Subcutaneous abdominal adipose tissue (tissue), 5 donors: ENCODE measurements at regions not wholly inside any gene's neighbourhood (a gene's known extent, or its start where the extent isn't known, plus 50 kb on each side); places are given as distances from the start of the nearest gene placed in this dataset.

Experiments
- H3K27ac ChIP-seq: one replicate; pipeline ENCODE4 v1.7.0; 2013; ENCODE audit warnings: low read depth, mild to moderate bottlenecking, inconsistent platforms, low read length, moderate library complexity
- H3K27me3 ChIP-seq, 5 donors: one replicate each; pipeline ENCODE4 v1.7.0; 2013; ENCODE audit warnings: low read length in 5 of 5, inconsistent platforms in 1 of 5; ENCODE audit not compliant: control insufficient read depth in 5 of 5, insufficient read depth in 4 of 5
- H3K36me3 ChIP-seq, 5 donors: one replicate each; pipeline ENCODE4 v1.7.0; 2013; ENCODE audit warnings: low read length in 5 of 5; ENCODE audit not compliant: control insufficient read depth in 5 of 5, insufficient read depth in 5 of 5
- H3K4me1 ChIP-seq, 5 donors: one replicate each; pipeline ENCODE4 v1.7.0; 2013; ENCODE audit warnings: low read length in 5 of 5, mild to moderate bottlenecking in 3 of 5, moderate library complexity in 1 of 5; ENCODE audit not compliant: control insufficient read depth in 5 of 5, insufficient read depth in 5 of 5
- H3K4me3 ChIP-seq, 5 donors: one replicate each; pipeline ENCODE4 v1.7.0; 2013; ENCODE audit warnings: low read length in 5 of 5, low read depth in 1 of 5
- H3K9ac ChIP-seq, 5 donors: one replicate each; pipeline ENCODE4 v1.7.0; 2013; ENCODE audit warnings: low read length in 5 of 5, mild to moderate bottlenecking in 4 of 5, moderate library complexity in 3 of 5
- H3K9me3 ChIP-seq, 5 donors: one replicate each; pipeline ENCODE4 v1.7.0; 2013; ENCODE audit warnings: low read length in 5 of 5; ENCODE audit not compliant: control insufficient read depth in 5 of 5
- donor health status: healthy.
- donor health status: healthy.
- donor health status: healthy.
- donor health status: healthy.
- donor health status: healthy.

- Histone ChIP-seq H3K4me3 (no peak overlapping the region), H3K27me3 (no peaks in the 10 kb centered on the region), H3K4me1 (no peaks in the 10 kb centered on the region), H3K36me3 (no peaks in the 10 kb centered on the region), H3K9ac (no peak overlapping the region), H3K27ac (no peak overlapping the region), H3K9me3 (no peaks in the 10 kb centered on the region)
Measured at GRCh38 chr4:43089730-43090129, 197.2 kb downstream of the GRXCR1 start.

- no peaks in the 10 kb centered on the region for H3K36me3 ChIP-seq
- H3K9ac ChIP-seq = no peak overlapping the region
- no peak overlapping the region for H3K4me3 ChIP-seq
- no peak overlapping the region for H3K27ac ChIP-seq
- no peaks in the 10 kb centered on the region for H3K27me3 ChIP-seq
- no peaks in the 10 kb centered on the region for H3K9me3 ChIP-seq
- no peaks in the 10 kb centered on the region for H3K4me1 ChIP-seq
Measured at GRCh38 chr4:43103048-43103447, 210.5 kb downstream of the GRXCR1 start.

GRCh38 chr4:43112139-43112538, 219.6 kb downstream of the GRXCR1 start:
- H3K27me3 ChIP-seq = no peaks in the 10 kb centered on the region
- H3K4me3 ChIP-seq = no peak overlapping the region

GRCh38 chr4:43113196-43113595, 220.7 kb downstream of the GRXCR1 start:
- no peaks in the 10 kb centered on the region for H3K36me3 ChIP-seq
- H3K4me1 ChIP-seq = no peaks in the 10 kb centered on the region
- no peak overlapping the region for H3K4me3 ChIP-seq
- H3K9ac ChIP-seq = no peak overlapping the region
- H3K27me3 ChIP-seq = no peaks in the 10 kb centered on the region
- H3K9me3 ChIP-seq = no peaks in the 10 kb centered on the region
- no peak overlapping the region for H3K27ac ChIP-seq

More at GRCh38 chr4:43112139-43112538, 219.6 kb downstream of the GRXCR1 start:
- no peak overlapping the region for H3K27ac ChIP-seq
- no peak overlapping the region for H3K9ac ChIP-seq
- H3K4me1 ChIP-seq = no peaks in the 10 kb centered on the region
- no peaks in the 10 kb centered on the region for H3K9me3 ChIP-seq
- H3K36me3 ChIP-seq = no peaks in the 10 kb centered on the region

- H3K27ac ChIP-seq = no peak overlapping the region
- H3K36me3 ChIP-seq = no peaks in the 10 kb centered on the region
- H3K9ac ChIP-seq = no peak overlapping the region
- H3K4me1 ChIP-seq = no peaks in the 10 kb centered on the region
- H3K9me3 ChIP-seq = no peaks in the 10 kb centered on the region
- H3K4me3 ChIP-seq = no peak overlapping the region
- peaks cover 0 to 3% (median 0%) of the 10 kb centered on the region in 5 donors for H3K27me3 ChIP-seq
Measured at GRCh38 chr4:43126595-43126994, 234.1 kb downstream of the GRXCR1 start.

- H3K27ac ChIP-seq = no peak overlapping the region
- H3K4me3 ChIP-seq = no peak overlapping the region
- no peaks in the 10 kb centered on the region for H3K4me1 ChIP-seq
- H3K9me3 ChIP-seq = no peaks in the 10 kb centered on the region
- H3K9ac ChIP-seq = no peak overlapping the region
- H3K27me3 ChIP-seq = peaks cover 0 to 3% (median 0%) of the 10 kb centered on the region in 5 donors
- H3K36me3 ChIP-seq = no peaks in the 10 kb centered on the region
Measured at GRCh38 chr4:43130228-43131021, 237.9 kb downstream of the GRXCR1 start.

- no peak overlapping the region for H3K4me3 ChIP-seq
- H3K27ac ChIP-seq = no peak overlapping the region
- H3K9me3 ChIP-seq = no peaks in the 10 kb centered on the region
- no peaks in the 10 kb centered on the region for H3K36me3 ChIP-seq
- H3K4me1 ChIP-seq = no peaks in the 10 kb centered on the region
- H3K27me3 ChIP-seq = peaks cover 0 to 3% (median 0%) of the 10 kb centered on the region in 5 donors
- no peak overlapping the region for H3K9ac ChIP-seq
Measured at GRCh38 chr4:43132010-43132582, 239.6 kb downstream of the GRXCR1 start.

GRCh38 chr4:43133566-43133965, 241.1 kb downstream of the GRXCR1 start:
- H3K4me3 ChIP-seq = no peak overlapping the region
- H3K27ac ChIP-seq = no peak overlapping the region
- no peak overlapping the region for H3K9ac ChIP-seq
- H3K27me3 ChIP-seq = peaks cover 0 to 3% (median 0%) of the 10 kb centered on the region in 5 donors
- no peaks in the 10 kb centered on the region for H3K9me3 ChIP-seq
- H3K36me3 ChIP-seq = no peaks in the 10 kb centered on the region
- H3K4me1 ChIP-seq = no peaks in the 10 kb centered on the region

- Histone ChIP-seq H3K4me3 (no peak overlapping the region), H3K36me3 (no peaks in the 10 kb centered on the region), H3K9ac (no peak overlapping the region), H3K4me1 (no peaks in the 10 kb centered on the region), H3K9me3 (no peaks in the 10 kb centered on the region), H3K27me3 (no peaks in the 10 kb centered on the region), H3K27ac (no peak overlapping the region)
Measured at GRCh38 chr4:43136752-43137151, 244.2 kb downstream of the GRXCR1 start.

GRCh38 chr4:43146198-43146597, 253.7 kb downstream of the GRXCR1 start:
- H3K9me3 ChIP-seq = no peaks in the 10 kb centered on the region

More at GRCh38 chr4:43146198-43146597, 253.7 kb downstream of the GRXCR1 start:
- Histone ChIP-seq H3K36me3 (no peaks in the 10 kb centered on the region), H3K27me3 (no peaks in the 10 kb centered on the region), H3K9ac (no peak overlapping the region), H3K27ac (no peak overlapping the region), H3K4me1 (no peaks in the 10 kb centered on the region), H3K4me3 (no peak overlapping the region)
